22Rv1 (cell line): ENCODE measurements at regions not wholly inside any gene's neighbourhood (a gene's known extent, or its start where the extent isn't known, plus 50 kb on each side); places are given as distances from the start of the nearest gene placed in this dataset.

Experiments used
- CTCF ChIP-seq: fragments of 450-650 bp; IDR thresholded peaks from 2 replicates; pipeline ENCODE4 v1.5.1; 2017; ENCODE audit warnings: mild to moderate bottlenecking
- ZFX ChIP-seq: fragments of 450-650 bp; IDR thresholded peaks from 2 replicates; pipeline ENCODE4 v1.6.1; 2017; ENCODE audit warnings: antibody characterized with exemption, borderline replicate concordance

GRCh38 chr5:82396871-82397514 lies 118.8 kb upstream of the RPS23 start:
- TF ChIP-seq CTCF (no peak), ZFX (no peak)
